GM12878 (cell line): ENCODE measurements at regions not wholly inside any gene's neighbourhood (a gene's known extent, or its start where the extent isn't known, plus 50 kb on each side); places are given as distances from the start of the nearest gene placed in this dataset.

ENCODE experiments used
- ATAC-seq: fragments of 200-7000 bp; cut with Tn5 transposase; 3 replicates; pipeline ENCODE4 v1.9.1; 2020; ENCODE audit warnings: mild to moderate bottlenecking, moderate library complexity
- BruUV-seq: library from RNA; stranded (reverse); fragments of 400-500 nt; replicated peaks from 2 replicates; lab custom pipeline; 2021; lab: Mats Ljungman, UMichigan
- CTCF ChIA-PET: fragments of 300-600 bp; sonication (Branson Sonifier 250); formaldehyde crosslinking; extraction: SDS; loops from one replicate; lab custom pipeline; 2021; ENCODE audit warnings: inconsistent platforms; lab: Yijun Ruan, JAX
- POLR2A ChIA-PET: fragments of 350-600 bp; formaldehyde crosslinking; extraction: SDS; loops from one replicate; lab custom pipeline; 2021; ENCODE audit warnings: inconsistent platforms; lab: Charles Lee
- RAD21 ChIA-PET: fragments of 300-600 bp; sonication (Branson Sonifier 250); formaldehyde crosslinking; loops from one replicate; lab custom pipeline; 2023; ENCODE audit warnings: antibody characterized with exemption; ENCODE audit not compliant: unreplicated experiment; lab: Charles Lee
- SMC1A ChIA-PET: fragments of 300-600 bp; sonication (Branson Sonifier 250); formaldehyde crosslinking; loops from one replicate; lab custom pipeline; 2023; ENCODE audit not compliant: unreplicated experiment, uncharacterized antibody; lab: Charles Lee
- DNase-seq: peaks from one replicate; pipeline ENCODE4 v3.0.0-alpha.2; 2011; ENCODE audit warnings: low read depth, low spot score
- FAIRE-seq: peaks from 3 replicates; lab custom pipeline; 2011; peaks lifted over from hg19 to GRCh38; lab: Jason Lieb, UNC
- H2AFZ ChIP-seq: 2 replicates; pipeline ENCODE4 v1.6.0; 2011; ENCODE audit warnings: low read depth, low read length, control low read depth; ENCODE audit not compliant: control insufficient read depth
- H3K27ac ChIP-seq: 2 replicates; pipeline ENCODE4 v1.5.1; 2011; ENCODE audit warnings: control low read depth; ENCODE audit not compliant: control insufficient read depth, insufficient read depth
- H3K27me3 ChIP-seq, 2 experiments: replicated peaks in 1 of 2; 2 replicates each; pipeline versions ENCODE4 v1.6.0 to v1.6.1; 2011; ENCODE audit warnings: low read length in 1 of 2; ENCODE audit not compliant: control insufficient read depth in 2 of 2, insufficient read depth in 2 of 2
- H3K36me3 ChIP-seq, 2 experiments: 2 replicates each; pipeline ENCODE4 v1.5.1; 2011; ENCODE audit warnings: low read length in 1 of 2; ENCODE audit not compliant: control insufficient read depth in 2 of 2, insufficient read depth in 2 of 2
- H3K4me1 ChIP-seq: 2 replicates; pipeline ENCODE4 v1.6.1; 2011; ENCODE audit warnings: mild to moderate bottlenecking, low read length, moderate library complexity, mixed read lengths; ENCODE audit not compliant: control insufficient read depth, insufficient read depth
- H3K4me2 ChIP-seq: 2 replicates; pipeline ENCODE4 v1.6.0; 2011; ENCODE audit warnings: control low read depth; ENCODE audit not compliant: control insufficient read depth, insufficient read depth
- H3K4me3 ChIP-seq: fragments of 200-600 bp; sonication (generic); 2 replicates; pipeline ENCODE4 v1.5.1; 2016
- H3K79me2 ChIP-seq: 2 replicates; pipeline ENCODE4 v1.6.0; 2011; ENCODE audit warnings: low read length; ENCODE audit not compliant: control insufficient read depth, insufficient read depth
- H3K9ac ChIP-seq: 2 replicates; pipeline ENCODE4 v1.8.0; 2011; ENCODE audit warnings: low read length, control low read depth, mixed read lengths; ENCODE audit not compliant: control insufficient read depth, insufficient read depth
- H3K9me3 ChIP-seq: replicated peaks from 3 replicates; pipeline ENCODE4 v1.5.1; 2011; ENCODE audit warnings: mild to moderate bottlenecking, low read length; ENCODE audit not compliant: control insufficient read depth, insufficient read depth
- H4K20me1 ChIP-seq: 2 replicates; pipeline ENCODE4 v1.6.0; 2011; ENCODE audit not compliant: control insufficient read depth, insufficient read depth
- HDAC2 ChIP-seq: fragments of 200-600 bp; sonication (generic); IDR thresholded peaks from 2 replicates; pipeline ENCODE4 v1.6.1; 2017
- KLF5 ChIP-seq: fragments of 450-650 bp; IDR thresholded peaks from 2 replicates; pipeline ENCODE4 v1.6.1; 2014; ENCODE audit warnings: mild to moderate bottlenecking; ENCODE audit not compliant: partially characterized antibody
- PBX3 ChIP-seq: IDR thresholded peaks from 2 replicates; pipeline ENCODE4 v1.6.1; 2011; ENCODE audit warnings: mild to moderate bottlenecking, low read depth, low read length, moderate library complexity; ENCODE audit not compliant: insufficient replicate concordance
- RELA ChIP-seq: fragments of 450-650 bp; IDR thresholded peaks from 2 replicates; pipeline ENCODE4 v1.8.0; 2014; ENCODE audit warnings: borderline replicate concordance; ENCODE audit not compliant: partially characterized antibody
- SIX5 ChIP-seq: IDR thresholded peaks from 2 replicates; pipeline ENCODE4 v1.6.1; 2011; ENCODE audit warnings: mild to moderate bottlenecking, low read depth, low read length, moderate library complexity; ENCODE audit not compliant: severe bottlenecking
- SREBF2 ChIP-seq: IDR thresholded peaks from 2 replicates; pipeline ENCODE4 v1.6.1; 2012; ENCODE audit warnings: mild to moderate bottlenecking, low read length
- TCF12 ChIP-seq: IDR thresholded peaks from 2 replicates; pipeline ENCODE4 v1.6.1; 2011; ENCODE audit warnings: low read depth, mild to moderate bottlenecking, low read length
- USF1 ChIP-seq: IDR thresholded peaks from 2 replicates; pipeline ENCODE4 v1.6.1; 2011; ENCODE audit warnings: borderline replicate concordance, low read depth, mild to moderate bottlenecking, moderate library complexity, mixed read lengths, low read length; ENCODE audit not compliant: insufficient read depth; ENCODE audit errors: extremely low read length
- ZNF274 ChIP-seq: IDR thresholded peaks from one replicate; pipeline ENCODE4 v1.8.0; 2011; ENCODE audit not compliant: insufficient read length, insufficient read depth
- WGBS: methylation state at CpG from one replicate; pipeline ENCODE4 v1.1.6; 2016; ENCODE audit warnings: low lambda C conversion rate; ENCODE audit not compliant: insufficient replicate concordance, insufficient coverage; ENCODE audit errors: missing lambda C conversion rate; 5-methylcytosine and 5-hydroxymethylcytosine counted together
- in situ Hi-C: fragments of 300-500 bp; cut with MboI; formaldehyde crosslinking; loops from 9 replicates; pipeline ENCODE4 v1.14.3; 2018; ENCODE audit warnings: mixed read lengths
- intact Hi-C: fragments of 100-400 bp; cut with micrococcal nuclease; formaldehyde crosslinking; loops from one replicate; pipeline ENCODE4 v1.14.2; 2022; ENCODE audit not compliant: unreplicated experiment
- TF ChIP-seq, protein P1 (sequence below): IDR thresholded peaks from 2 replicates; pipeline ENCODE4 v1.6.1; 2012; ENCODE audit warnings: improper control_type of control experiment, low read depth, low read length; ENCODE audit not compliant: insufficient replicate concordance
- TF ChIP-seq, protein P2 (sequence below): fragments of 150-350 bp; IDR thresholded peaks from 2 replicates; pipeline ENCODE4 v1.6.1; 2016; ENCODE audit warnings: low read depth, low read length

- TF ChIP-seq, protein P1, sequence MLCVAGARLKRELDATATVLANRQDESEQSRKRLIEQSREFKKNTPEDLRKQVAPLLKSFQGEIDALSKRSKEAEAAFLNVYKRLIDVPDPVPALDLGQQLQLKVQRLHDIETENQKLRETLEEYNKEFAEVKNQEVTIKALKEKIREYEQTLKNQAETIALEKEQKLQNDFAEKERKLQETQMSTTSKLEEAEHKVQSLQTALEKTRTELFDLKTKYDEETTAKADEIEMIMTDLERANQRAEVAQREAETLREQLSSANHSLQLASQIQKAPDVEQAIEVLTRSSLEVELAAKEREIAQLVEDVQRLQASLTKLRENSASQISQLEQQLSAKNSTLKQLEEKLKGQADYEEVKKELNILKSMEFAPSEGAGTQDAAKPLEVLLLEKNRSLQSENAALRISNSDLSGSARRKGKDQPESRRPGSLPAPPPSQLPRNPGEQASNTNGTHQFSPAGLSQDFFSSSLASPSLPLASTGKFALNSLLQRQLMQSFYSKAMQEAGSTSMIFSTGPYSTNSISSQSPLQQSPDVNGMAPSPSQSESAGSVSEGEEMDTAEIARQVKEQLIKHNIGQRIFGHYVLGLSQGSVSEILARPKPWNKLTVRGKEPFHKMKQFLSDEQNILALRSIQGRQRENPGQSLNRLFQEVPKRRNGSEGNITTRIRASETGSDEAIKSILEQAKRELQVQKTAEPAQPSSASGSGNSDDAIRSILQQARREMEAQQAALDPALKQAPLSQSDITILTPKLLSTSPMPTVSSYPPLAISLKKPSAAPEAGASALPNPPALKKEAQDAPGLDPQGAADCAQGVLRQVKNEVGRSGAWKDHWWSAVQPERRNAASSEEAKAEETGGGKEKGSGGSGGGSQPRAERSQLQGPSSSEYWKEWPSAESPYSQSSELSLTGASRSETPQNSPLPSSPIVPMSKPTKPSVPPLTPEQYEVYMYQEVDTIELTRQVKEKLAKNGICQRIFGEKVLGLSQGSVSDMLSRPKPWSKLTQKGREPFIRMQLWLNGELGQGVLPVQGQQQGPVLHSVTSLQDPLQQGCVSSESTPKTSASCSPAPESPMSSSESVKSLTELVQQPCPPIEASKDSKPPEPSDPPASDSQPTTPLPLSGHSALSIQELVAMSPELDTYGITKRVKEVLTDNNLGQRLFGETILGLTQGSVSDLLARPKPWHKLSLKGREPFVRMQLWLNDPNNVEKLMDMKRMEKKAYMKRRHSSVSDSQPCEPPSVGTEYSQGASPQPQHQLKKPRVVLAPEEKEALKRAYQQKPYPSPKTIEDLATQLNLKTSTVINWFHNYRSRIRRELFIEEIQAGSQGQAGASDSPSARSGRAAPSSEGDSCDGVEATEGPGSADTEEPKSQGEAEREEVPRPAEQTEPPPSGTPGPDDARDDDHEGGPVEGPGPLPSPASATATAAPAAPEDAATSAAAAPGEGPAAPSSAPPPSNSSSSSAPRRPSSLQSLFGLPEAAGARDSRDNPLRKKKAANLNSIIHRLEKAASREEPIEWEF: no peak
Observed at GRCh38 chr18:8507915-8508705, 101.1 kb upstream of the RAB12 start (continued).

- SMC1A ChIA-PET: no interaction called here
- no peak for DNase-seq
- Histone ChIP-seq H3K79me2 (no peaks in the 10 kb centered on the region), H3K4me2 (no peak overlapping the region), H2AFZ (no peak overlapping the region), H3K4me3 (no peak overlapping the region), H3K27me3 (no peaks in the 10 kb centered on the region; a peak in 1 of 4 replicates), H4K20me1 (no peaks in the 10 kb centered on the region), H3K27ac (no peak overlapping the region), H3K4me1 (no peaks in the 10 kb centered on the region), H3K9ac (no peak overlapping the region), H3K36me3 (no peaks in the 10 kb centered on the region), H3K9me3 (no peaks in the 10 kb centered on the region)
- intact Hi-C loops (no loop called here), in situ Hi-C loops (no loop called here)
- CTCF ChIA-PET: no interaction called here
- no peak for FAIRE-seq
- no peak for ATAC-seq
- 40% methylated on average over 5 of the region's 5 CpGs for whole genome bisulfite sequencing
- POLR2A ChIA-PET: no interaction called here
- RAD21 ChIA-PET: no interaction called here
- BruUV-seq: no TSS peak
- TF ChIP-seq SREBF2: no peak
- no peak for TF ChIP-seq RELA
- no peak for TF ChIP-seq ZNF274
- no peak for TF ChIP-seq SIX5
- no peak for TF ChIP-seq KLF5
- no peak for TF ChIP-seq USF1
- no peak for TF ChIP-seq TCF12
- TF ChIP-seq PBX3: no peak
- TF ChIP-seq, protein P2, sequence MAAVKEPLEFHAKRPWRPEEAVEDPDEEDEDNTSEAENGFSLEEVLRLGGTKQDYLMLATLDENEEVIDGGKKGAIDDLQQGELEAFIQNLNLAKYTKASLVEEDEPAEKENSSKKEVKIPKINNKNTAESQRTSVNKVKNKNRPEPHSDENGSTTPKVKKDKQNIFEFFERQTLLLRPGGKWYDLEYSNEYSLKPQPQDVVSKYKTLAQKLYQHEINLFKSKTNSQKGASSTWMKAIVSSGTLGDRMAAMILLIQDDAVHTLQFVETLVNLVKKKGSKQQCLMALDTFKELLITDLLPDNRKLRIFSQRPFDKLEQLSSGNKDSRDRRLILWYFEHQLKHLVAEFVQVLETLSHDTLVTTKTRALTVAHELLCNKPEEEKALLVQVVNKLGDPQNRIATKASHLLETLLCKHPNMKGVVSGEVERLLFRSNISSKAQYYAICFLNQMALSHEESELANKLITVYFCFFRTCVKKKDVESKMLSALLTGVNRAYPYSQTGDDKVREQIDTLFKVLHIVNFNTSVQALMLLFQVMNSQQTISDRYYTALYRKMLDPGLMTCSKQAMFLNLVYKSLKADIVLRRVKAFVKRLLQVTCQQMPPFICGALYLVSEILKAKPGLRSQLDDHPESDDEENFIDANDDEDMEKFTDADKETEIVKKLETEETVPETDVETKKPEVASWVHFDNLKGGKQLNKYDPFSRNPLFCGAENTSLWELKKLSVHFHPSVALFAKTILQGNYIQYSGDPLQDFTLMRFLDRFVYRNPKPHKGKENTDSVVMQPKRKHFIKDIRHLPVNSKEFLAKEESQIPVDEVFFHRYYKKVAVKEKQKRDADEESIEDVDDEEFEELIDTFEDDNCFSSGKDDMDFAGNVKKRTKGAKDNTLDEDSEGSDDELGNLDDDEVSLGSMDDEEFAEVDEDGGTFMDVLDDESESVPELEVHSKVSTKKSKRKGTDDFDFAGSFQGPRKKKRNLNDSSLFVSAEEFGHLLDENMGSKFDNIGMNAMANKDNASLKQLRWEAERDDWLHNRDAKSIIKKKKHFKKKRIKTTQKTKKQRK: no peak
- no peak for TF ChIP-seq HDAC2
Observed at GRCh38 chr18:8513249-8513648, 96.0 kb upstream of the RAB12 start.
